ENCODE measurements at regions not wholly inside any gene's neighbourhood (a gene's known extent, or its start where the extent isn't known, plus 50 kb on each side); places are given as distances from the start of the nearest gene placed in this dataset.

DNA sequence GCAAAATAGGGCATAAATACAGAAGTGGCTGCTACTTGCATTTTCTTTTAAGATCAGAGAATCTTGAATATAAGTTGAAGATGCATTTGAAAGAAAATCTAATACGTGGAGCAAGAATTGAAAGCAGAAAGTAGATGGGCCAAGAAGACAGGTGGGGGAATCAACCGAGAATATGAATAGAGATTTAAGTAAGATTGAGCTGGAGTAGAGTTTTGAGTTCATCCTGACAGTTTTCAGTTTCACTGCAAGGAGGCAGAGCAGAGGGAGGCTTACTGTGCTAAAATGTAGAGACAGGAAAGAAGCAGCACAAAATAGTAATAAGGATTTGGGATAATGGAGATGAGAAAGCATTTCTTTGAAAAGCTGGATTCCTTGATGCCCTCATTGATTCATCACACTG, 214.5 kb downstream of the GJA1 start:
- 80 to 91% (median 89%) methylated on average over 2 of the region's 2 CpGs for WGBS, 5 donors
- Histone ChIP-seq H3K9me3 (no peaks in the 10 kb centered on the region), H3K4me1 (no peaks in the 10 kb centered on the region), H3K4me3 (no peak overlapping the region), H3K36me3 (no peaks in the 10 kb centered on the region), H3K27me3 (no peaks in the 10 kb centered on the region), H3K27ac (no peak overlapping the region)
- no peak for DNase-seq
- TF ChIP-seq POLR2AphosphoS5 (IDR thresholded peaks at IDR 0.05) (no peak), EP300 (IDR thresholded peaks at IDR 0.05) (no peak), POLR2A (IDR thresholded peaks at IDR 0.05) (no peak)
- TF ChIP-seq, protein P1, sequence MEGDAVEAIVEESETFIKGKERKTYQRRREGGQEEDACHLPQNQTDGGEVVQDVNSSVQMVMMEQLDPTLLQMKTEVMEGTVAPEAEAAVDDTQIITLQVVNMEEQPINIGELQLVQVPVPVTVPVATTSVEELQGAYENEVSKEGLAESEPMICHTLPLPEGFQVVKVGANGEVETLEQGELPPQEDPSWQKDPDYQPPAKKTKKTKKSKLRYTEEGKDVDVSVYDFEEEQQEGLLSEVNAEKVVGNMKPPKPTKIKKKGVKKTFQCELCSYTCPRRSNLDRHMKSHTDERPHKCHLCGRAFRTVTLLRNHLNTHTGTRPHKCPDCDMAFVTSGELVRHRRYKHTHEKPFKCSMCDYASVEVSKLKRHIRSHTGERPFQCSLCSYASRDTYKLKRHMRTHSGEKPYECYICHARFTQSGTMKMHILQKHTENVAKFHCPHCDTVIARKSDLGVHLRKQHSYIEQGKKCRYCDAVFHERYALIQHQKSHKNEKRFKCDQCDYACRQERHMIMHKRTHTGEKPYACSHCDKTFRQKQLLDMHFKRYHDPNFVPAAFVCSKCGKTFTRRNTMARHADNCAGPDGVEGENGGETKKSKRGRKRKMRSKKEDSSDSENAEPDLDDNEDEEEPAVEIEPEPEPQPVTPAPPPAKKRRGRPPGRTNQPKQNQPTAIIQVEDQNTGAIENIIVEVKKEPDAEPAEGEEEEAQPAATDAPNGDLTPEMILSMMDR (IDR thresholded peaks at IDR 0.05): no peak
- intact Hi-C loops (cut with DNase I; ENCODE audit: low total_unique reads): no loop called here

DNA sequence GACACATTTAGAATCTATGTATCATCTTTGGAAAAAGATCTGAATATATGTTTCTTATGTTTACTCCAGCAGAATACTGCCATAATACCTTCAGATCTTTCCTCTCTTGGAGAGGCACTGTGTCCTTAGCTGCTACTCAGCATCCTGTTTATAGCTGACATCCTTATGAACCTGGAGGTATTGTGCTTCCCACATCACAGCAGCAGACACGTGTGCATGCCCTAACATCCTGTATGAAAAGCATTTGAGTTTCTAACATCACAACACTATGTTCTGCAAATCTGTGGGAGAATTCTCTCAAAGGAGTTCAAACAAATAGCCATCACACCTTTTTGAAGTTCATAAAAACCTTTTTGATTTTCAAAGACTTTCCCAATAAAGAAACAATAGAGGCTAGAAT, 216.0 kb downstream of the GJA1 start:
- peak overlapping the region in 2 of 5 donors; percentile 19 to 63 for H3K27ac ChIP-seq
- TF ChIP-seq POLR2AphosphoS5 (IDR thresholded peaks at IDR 0.05) (peak in 1 of 3 donors; percentile 33), POLR2A (IDR thresholded peaks at IDR 0.05) (no peak), EP300 (IDR thresholded peaks at IDR 0.05) (no peak)
- TF ChIP-seq, protein P1 (IDR thresholded peaks at IDR 0.05): no peak
- H3K36me3 ChIP-seq: no peaks in the 10 kb centered on the region
- intact Hi-C loops (cut with DNase I; ENCODE audit: low total_unique reads): no loop called here
- H3K27me3 ChIP-seq: no peaks in the 10 kb centered on the region
- H3K4me3 ChIP-seq: no peak overlapping the region
- no peaks in the 10 kb centered on the region for H3K4me1 ChIP-seq
- 22 to 37% (median 33%) methylated on average over 1 of the region's 1 CpG for WGBS, 5 donors
- no peaks in the 10 kb centered on the region for H3K9me3 ChIP-seq
- DNase-seq: peak in 1 of 2 donors; percentile 45

DNA sequence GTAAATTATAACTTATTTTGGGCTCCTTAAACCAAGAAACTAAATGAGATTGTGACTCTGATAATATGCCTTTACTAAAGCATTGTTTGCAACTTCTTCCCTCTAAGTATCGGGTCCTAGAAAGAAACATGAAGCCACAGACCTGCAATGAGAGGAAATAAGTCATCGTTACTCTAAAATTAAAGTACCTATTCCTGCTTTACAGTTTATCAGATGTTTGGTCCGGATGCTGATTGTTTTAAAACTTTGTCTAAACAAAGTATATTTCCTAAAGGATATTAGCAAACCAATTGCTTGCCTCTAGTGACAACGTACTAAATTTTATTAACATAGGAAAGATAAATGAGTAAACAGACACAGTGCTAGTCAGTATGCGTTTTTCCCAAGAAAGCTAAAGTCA, 216.8 kb downstream of the GJA1 start:
- no peaks in the 10 kb centered on the region for H3K9me3 ChIP-seq
- no peaks in the 10 kb centered on the region for H3K27me3 ChIP-seq
- H3K4me3 ChIP-seq: no peak overlapping the region
- DNase-seq: no peak
- H3K36me3 ChIP-seq: no peaks in the 10 kb centered on the region
- intact Hi-C loops (cut with DNase I; ENCODE audit: low total_unique reads): no loop called here
- no peaks in the 10 kb centered on the region for H3K4me1 ChIP-seq
- WGBS, 5 donors: 22 to 38% (median 27%) methylated on average over 5 of the region's 5 CpGs
- TF ChIP-seq EP300 (IDR thresholded peaks at IDR 0.05) (no peak), POLR2A (IDR thresholded peaks at IDR 0.05) (no peak), POLR2AphosphoS5 (IDR thresholded peaks at IDR 0.05) (no peak)
- TF ChIP-seq, protein P1 (IDR thresholded peaks at IDR 0.05): no peak
- peak overlapping the region in 3 of 5 donors; percentile 19 to 63 (median 51) for H3K27ac ChIP-seq

DNA sequence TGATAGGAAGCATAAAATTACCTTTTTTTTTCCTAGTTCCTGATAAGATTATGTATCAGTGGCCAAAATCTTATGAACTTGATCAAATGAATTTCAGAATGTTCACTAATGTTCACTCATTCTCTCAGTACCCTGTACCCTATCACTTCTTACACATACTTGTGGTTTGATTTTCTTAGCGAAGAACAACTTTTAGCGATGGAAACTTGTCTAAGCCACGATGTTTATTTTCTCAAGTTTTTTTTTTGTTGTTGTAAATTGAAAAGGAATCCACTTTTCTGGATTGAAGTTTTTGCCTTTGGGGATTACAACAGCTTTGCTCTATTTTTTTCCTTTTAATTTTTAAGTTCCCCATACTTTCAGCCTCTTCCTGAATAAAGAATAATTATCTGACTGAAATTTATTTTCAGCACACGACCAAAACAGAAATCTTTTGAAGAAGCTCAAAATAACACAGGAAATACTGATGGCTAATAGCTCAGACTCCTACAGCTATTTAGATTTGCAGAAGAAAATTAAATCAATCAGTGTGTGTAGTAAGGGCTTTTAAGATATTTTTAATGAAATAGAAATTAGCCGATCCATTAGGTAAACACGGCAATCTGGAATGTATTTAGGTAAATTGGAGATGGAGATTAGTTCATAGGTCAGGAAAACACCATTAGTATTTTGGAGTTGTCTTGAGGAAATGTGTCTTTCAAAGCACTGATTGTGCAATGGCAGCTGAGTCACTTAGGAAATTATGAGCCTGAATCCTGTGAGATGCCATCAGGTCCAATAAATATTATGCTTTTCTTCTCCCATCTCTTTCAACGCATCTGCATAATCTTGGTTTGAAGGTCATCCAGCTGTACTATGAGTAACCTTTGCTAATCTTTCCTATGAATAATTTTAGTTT, 217.5 kb downstream of the GJA1 start:
- H3K9me3 ChIP-seq: no peaks in the 10 kb centered on the region
- H3K4me1 ChIP-seq: no peaks in the 10 kb centered on the region
- H3K27me3 ChIP-seq: no peaks in the 10 kb centered on the region
- H3K27ac ChIP-seq: peak overlapping the region in 3 of 5 donors; percentile 51 to 63 (median 51)
- no peaks in the 10 kb centered on the region for H3K36me3 ChIP-seq
- WGBS, 5 donors: 55 to 59% (median 56%) methylated on average over 7 of the region's 7 CpGs
- TF ChIP-seq POLR2A (IDR thresholded peaks at IDR 0.05) (no peak), EP300 (IDR thresholded peaks at IDR 0.05) (no peak), POLR2AphosphoS5 (IDR thresholded peaks at IDR 0.05) (peak in 2 of 3 donors; percentile 58 to 62)
- TF ChIP-seq, protein P1 (IDR thresholded peaks at IDR 0.05): no peak
- H3K4me3 ChIP-seq: no peak overlapping the region
- peak in 1 of 2 donors; percentile 9 for DNase-seq
- intact Hi-C loops (cut with DNase I; ENCODE audit: low total_unique reads): no loop called here

Data from stomach (tissue), 8 donors.